ENCODE measurements at regions not wholly inside any gene's neighbourhood (a gene's known extent, or its start where the extent isn't known, plus 50 kb on each side); places are given as distances from the start of the nearest gene placed in this dataset.

DNA sequence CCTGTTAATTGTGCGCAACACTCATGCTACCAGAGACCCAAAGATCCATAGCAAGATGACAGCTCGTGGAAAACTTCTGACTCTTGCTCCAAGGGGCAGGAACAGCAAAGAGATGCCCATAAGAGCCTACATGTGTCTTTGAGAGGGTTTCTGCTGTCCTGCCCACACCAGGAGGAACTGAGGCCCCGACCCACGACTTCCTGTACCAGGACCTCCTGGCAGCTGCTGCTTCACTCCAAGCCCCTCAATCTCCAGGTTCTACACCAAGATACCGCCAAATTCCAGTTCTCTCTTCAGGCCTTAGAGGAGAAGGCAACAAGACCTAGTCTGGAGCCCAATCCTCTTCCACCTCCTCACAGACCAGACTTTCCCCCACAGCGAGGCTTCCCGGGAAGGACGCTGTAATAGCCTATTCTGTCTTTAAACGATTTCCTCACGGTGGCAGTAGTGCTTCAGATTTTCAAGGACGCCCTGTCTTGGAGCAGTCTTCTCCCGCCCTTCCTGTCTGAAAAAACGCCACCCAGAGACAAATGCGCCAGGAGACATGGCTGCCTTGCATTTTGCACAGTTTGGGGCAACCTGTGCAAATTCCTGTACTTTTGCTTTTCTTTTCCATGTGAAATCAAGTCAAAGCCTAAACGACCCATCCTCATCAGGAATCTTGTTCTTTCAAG, 230.2 kb upstream of the STK26 start:
- DNase-seq (ENCODE audit: low read depth, low spot score): peak; percentile 95

DNA sequence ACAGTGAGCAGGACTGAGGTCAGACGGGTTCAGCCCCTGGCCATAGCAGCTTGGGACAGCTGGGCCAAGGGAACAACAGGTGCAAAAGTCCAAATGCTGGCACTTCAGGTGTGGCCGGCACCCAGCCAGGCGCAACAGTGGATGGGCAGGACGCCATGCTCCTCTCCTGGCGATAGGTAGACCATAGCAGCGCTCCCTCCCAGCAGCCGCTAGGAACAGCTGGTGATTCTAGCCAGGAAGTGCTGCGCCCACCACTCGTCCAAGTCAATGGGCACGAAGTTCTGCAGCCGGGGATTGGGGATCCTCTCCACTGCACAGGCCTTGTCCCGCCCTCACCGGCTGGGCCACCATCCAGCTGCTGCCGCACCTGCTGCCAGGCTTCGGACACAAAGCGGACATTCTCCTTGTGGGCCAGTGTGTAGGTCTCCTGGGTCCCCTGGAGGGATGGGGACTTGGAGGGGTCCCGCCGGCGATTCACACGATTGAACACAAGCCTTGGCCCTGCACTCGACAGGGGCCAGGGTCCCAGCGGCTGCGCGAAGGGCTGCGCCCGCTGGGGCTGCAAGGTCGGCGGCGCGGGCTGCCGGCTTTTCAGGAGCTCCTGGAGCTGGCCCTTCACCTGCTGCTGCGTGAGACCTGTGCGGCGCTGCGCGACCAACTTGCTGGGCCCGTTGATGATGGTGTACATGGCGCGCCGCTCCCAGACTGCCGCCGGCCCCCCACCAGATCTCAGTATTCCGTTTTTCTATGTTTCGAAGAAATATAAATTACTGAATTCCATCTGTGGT, 227.5 kb upstream of the STK26 start:
- in situ Hi-C loops (cut with HindIII; ENCODE audit: low pct_unique_long_range_greater_than_20kb, low sequenced_read_pairs): no loop called here
- no peak for DNase-seq (ENCODE audit: low read depth, low spot score)

More for the DNA sequence above, 230.2 kb upstream of the STK26 start:
- in situ Hi-C loops (cut with HindIII; ENCODE audit: low pct_unique_long_range_greater_than_20kb, low sequenced_read_pairs): no loop called here

DNA sequence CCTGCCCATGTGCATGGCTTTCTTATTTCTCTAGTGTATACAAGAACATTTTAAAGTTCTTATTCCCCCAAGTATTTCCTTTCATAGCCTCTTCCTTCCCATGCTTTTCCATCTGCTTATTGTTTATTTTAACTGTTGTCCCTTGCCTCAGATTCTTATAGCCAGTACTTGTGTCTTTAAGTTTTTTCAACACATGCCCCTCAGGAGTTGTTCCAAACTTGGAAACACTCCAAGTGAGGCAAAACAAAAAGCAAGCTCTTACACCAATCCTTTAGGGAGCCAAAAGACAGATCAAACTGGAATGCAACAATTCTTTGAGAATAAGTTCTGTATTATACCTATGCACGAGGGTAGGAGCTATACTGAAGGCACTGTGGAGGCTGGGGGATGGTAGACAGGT, 222.0 kb upstream of the STK26 start:
- no peak for DNase-seq (ENCODE audit: low read depth, low spot score)
- in situ Hi-C loops (cut with HindIII; ENCODE audit: low pct_unique_long_range_greater_than_20kb, low sequenced_read_pairs): no loop called here

DNA sequence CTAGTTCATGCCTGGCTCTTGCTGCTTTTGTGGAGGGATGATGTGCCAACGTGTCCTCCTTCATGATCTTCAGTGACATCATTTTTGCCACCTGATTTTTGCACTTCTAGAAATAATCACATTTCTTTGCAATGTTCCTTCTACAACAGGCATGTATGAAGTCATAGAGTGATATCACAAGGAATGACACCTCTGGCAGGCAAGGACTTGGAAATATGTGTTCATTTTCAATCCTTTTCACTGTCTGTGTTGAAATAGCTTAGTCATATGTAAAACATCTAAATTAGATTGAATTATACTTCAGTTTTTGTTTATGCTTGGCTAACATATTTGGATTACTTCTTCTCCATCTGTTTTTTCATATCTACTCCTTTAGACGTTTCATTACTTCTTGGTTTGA, 221.2 kb upstream of the STK26 start:
- DNase-seq (ENCODE audit: low read depth, low spot score): no peak
- in situ Hi-C loops (cut with HindIII; ENCODE audit: low pct_unique_long_range_greater_than_20kb, low sequenced_read_pairs): no loop called here

DNA sequence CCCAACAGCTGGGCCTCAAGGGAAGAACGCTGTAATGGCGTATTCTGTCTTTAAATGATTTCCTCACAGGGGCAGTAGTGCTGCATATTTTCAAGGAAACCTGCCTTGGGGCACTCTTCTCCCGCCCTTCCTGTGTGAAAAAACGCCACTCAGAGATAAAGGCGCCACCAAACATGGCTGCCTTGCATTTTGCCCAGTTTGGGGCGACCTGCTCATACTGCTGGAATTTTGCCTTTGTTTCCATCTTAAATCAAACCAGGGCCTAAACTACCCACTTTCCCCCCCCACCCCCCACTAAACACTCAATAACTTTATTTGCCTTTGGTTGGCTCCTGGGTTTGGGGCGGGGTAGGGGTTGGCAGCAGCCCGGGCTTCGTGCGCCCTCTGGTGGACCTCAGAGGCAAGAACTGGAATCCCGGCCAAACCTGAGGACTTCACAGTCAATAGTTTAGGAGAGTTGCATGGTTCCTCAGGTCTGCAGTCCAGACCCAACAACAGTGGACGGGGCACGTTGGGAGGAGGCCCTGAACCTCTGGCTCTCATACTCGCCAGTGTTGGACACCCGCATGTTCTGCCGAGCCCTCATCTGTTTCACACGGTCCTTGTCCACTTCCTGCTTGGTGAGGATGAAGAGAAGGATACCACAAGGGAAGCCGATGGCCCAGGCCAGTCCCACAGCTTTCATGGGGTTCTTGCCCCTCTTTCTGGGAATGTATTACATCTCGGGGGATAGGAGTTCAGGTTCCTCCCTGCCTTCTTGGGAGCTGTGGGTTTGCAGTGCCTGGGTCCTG, 220.1 kb upstream of the STK26 start:
- in situ Hi-C loops (cut with HindIII; ENCODE audit: low pct_unique_long_range_greater_than_20kb, low sequenced_read_pairs): no loop called here
- DNase-seq (ENCODE audit: low read depth, low spot score): peak; percentile 76

DNA sequence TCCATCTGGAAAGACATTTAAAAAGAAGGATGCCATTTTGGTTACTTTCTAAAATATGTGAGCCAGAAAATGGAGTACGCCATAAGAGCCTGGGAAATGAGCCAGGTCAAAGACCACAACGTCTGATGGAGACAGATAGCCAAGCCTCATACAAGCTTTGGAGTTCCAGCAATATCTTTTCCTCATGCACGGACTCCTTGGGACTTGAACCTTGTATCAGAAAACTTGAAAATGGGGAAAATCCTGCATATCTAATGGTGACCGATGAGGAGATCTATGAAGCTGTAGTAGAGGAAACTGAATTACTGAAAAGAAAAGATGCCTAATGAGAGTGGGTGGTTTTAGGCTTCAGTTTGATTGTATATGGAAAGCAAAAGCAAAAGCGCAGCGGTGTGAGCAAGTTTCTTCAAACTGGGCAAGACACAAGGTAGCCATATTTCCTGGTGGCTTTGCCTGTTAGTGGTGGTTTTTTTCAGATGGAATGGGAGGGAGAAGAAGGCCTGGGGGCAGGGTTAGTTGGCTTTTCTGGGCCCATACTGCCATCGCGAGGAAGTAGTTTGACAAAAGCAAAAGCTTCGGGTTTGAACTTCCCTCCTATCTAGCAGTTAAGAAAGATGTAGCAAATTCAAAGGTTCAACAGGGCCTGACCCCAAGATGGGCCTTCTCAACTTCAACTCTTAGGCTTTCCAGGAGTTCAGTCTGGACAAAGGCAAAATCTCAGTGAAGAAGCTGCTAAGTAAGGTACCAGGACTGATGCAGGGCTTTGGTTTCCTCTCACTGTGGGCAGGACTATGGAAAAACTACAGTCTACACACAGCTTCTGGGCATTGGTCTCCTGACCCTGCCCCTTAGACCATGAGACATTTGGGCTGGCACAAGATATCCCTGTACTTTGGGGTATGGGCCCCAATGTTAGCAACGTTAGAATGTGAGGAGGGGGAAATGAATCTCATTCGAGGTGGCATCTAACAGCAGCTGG, 210.0 kb upstream of the STK26 start:
- in situ Hi-C loops (cut with HindIII; ENCODE audit: low pct_unique_long_range_greater_than_20kb, low sequenced_read_pairs): no loop called here
- peak; percentile 89 for DNase-seq (ENCODE audit: low read depth, low spot score)

DNA sequence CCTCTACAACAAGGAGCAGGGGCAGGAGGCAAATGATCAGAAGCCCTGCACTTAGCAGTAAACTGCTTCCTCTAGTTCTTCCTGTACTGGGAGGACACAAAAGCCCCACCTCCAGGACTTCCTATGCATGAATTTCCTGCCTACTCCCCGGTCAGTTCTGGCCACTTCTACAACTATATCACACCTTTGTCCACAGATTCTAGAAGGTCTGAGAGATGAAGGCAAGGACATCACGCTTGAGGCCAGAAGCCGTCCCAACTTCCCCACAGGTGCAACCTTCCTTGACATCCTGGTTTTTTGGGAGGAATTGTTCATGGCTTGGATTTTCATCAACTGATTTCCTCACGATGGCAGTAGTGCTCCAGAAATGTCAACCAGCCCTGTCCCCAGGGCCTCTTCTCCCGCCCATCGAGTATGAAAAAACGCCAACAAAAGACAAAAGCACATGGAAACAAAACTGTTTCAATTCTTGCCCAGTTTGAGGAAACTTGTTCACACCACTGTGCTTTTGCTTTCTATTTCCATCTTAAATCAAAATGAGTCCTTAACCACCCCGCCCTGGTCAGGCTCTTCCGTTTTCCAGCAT, 206.5 kb upstream of the STK26 start:
- in situ Hi-C loops (cut with HindIII; ENCODE audit: low pct_unique_long_range_greater_than_20kb, low sequenced_read_pairs): no loop called here
- peak; percentile 81 for DNase-seq (ENCODE audit: low read depth, low spot score)

DNA sequence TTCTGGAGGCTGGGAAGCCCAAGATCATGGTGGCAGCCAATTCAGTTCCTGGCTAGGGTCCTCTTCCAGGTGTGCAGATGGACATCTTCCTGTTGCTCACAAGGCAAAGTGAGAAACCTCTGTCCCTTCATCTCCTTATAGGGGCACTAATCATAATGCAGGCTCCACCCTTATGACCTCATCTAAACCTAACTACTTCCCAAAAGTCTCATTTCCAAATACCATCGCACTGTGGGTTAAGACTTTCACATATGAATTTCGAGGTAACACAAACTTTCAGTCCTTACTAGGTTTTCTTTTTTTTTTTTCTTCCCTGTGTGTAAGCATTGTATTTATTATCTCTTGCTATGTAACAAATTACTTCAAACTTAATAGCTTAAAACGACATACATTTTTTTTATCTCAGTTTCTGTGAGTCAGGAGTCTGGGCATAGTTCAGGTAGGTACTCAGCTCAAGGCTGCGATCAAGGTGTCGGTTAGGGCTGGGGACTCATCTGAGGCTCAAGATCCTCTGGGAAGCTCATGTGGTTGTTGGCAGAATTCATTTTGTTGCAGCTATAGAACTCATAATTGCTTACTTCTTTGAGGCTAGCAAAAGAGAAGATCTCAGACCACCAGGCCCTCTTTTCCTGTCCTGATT, 204.7 kb upstream of the STK26 start:
- DNase-seq (ENCODE audit: low read depth, low spot score): no peak
- in situ Hi-C loops (cut with HindIII; ENCODE audit: low pct_unique_long_range_greater_than_20kb, low sequenced_read_pairs): no loop called here

DNA sequence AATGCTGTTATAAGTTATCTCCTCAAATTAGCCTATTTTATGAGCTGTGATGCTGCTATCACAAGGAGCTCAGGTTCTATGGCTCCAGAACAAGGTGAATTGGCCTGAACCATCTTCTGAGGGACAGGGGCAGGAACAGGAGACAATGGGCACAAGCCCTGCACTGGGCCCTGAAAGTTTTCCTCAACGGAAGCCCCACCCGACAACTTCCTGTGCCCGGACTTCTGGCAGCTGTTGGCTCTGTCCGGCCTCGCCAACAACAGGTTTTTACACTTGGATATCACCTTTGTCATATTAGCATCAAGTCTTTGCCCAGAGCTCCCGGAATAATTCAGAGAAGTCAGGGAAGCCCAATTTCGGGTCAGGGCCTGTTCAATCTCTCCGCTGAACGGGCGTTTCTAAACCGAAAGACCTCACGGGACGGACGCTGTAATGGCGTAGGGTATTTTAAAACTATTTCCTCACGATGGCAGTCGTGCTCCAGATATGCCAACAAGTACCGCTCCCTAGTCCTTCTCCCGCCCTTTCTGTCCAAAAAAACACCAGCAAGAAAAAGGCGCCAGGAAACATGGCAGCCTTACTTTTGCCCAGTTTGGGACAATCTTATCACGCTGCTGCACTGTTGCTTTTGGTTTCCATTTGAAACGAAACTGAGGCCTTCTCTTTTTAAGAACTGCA, 201.0 kb upstream of the STK26 start:
- in situ Hi-C loops (cut with HindIII; ENCODE audit: low pct_unique_long_range_greater_than_20kb, low sequenced_read_pairs): no loop called here
- no peak for DNase-seq (ENCODE audit: low read depth, low spot score)

DNA sequence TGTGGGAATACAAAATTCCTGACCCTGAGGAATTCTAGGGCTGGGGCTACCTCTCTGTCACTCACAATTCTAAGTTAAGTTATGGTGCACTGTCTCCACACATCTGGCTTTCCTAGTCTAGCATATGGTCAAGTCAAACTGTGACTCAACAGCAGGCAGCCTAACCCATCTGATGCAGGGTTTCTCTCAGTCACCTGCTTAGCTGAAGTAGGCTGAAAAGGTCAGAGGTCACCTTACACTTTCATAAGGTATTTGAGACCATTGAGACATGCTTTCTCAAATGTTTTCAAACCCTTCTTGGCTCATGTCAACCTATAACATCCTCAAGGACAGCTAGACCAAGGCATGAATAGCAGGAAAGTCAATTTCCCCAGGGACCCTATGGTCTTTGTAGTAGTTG, 196.5 kb upstream of the STK26 start:
- in situ Hi-C loops (cut with HindIII; ENCODE audit: low pct_unique_long_range_greater_than_20kb, low sequenced_read_pairs): no loop called here
- no peak for DNase-seq (ENCODE audit: low read depth, low spot score)

DNA sequence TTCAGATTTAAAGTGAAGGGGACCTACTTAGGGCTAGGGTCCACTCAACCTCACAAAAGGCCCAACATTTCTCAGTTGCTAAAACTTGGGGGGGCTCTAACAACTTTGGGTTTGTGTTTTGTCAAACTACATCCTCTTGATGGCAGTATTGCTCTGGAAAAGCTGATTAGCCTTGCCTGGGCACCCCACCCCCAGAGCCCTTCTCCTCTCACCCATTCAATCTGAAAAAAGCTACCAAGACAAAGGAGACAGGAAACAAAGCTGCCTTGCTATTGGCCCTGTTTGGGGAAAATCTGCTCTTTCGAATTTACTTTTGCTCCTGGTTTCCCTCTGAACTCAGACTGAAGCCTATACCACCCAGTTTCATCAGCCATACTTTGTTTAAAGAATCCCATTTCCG, 195.2 kb upstream of the STK26 start:
- in situ Hi-C loops (cut with HindIII; ENCODE audit: low pct_unique_long_range_greater_than_20kb, low sequenced_read_pairs): no loop called here
- DNase-seq (ENCODE audit: low read depth, low spot score): peak; percentile 78

DNA sequence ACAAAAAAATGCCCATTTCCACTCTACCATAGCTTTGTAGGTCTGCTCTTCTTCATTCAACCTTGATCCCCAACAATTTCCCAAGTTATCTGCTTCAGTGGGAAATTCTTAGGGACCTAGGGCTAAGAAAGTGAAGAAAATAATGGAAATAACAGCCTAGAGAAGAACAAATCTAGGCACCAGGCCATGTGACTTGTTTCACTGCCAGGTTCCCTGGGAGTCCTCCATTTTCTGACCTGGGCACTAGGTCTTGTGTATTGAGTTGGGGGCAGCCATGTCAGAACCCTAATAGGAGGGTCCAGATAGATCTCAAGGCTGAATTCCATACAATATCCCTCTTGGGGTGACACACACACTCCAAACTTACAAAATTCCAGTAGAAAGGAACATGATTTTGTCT, 194.6 kb upstream of the STK26 start:
- in situ Hi-C loops (cut with HindIII; ENCODE audit: low pct_unique_long_range_greater_than_20kb, low sequenced_read_pairs): no loop called here
- DNase-seq (ENCODE audit: low read depth, low spot score): peak; percentile 50

DNA sequence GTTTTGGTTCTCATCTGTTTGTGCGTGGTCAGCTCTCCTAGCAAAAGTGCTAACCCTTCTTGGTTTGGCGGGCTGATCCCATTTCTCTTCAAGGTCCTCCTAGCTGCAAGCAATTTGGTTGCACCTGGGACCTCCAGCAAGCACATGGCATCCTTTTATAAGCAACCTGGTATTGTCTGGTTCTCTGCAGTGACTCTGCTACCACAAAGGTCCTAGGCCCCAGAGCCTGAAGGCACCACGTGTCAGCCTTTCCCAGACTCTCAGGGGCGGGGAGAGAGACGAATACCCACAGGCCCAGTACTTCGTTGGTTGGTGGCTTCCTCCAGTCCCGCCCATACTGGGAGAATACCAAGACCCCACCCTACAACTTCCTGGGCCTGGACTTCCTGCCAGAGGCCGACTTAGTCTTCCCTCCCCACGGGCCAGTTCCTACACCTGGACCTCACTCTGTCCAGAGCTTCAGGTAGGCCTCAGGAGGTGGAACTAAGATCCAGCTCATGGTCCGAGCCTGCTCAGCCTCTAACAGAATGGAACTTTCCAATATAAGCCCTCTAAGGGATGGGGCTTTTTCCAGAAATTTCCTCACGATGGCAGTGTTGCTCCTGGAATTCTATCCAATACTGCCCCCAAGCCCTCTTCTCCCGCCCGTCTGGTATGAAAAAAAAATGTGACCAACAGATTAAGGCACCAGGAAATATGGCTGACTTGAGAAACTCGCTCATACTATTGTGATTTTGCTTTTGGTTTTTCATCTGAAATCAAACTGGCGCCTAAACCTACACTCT, 192.5 kb upstream of the STK26 start:
- DNase-seq (ENCODE audit: low read depth, low spot score): peak; percentile 94
- in situ Hi-C loops (cut with HindIII; ENCODE audit: low pct_unique_long_range_greater_than_20kb, low sequenced_read_pairs): no loop called here

DNA sequence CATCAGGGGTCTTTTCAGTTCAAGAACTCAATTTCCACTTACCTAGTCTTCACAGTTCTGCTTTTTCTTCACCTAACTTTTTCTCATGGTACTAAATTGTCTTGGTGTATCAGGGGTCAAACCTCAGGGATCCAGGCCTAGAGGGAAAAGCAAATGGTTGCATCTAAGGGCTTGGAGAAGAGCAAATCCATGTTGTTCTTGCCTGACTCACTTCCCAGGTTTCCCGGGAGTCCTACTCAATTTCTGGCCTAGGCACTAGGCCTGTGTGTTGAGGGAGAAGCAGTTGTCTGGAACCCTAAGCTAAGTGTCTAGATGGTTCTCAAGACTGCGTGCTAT, 191.9 kb upstream of the STK26 start:
- DNase-seq (ENCODE audit: low read depth, low spot score): no peak
- in situ Hi-C loops (cut with HindIII; ENCODE audit: low pct_unique_long_range_greater_than_20kb, low sequenced_read_pairs): no loop called here

DNA sequence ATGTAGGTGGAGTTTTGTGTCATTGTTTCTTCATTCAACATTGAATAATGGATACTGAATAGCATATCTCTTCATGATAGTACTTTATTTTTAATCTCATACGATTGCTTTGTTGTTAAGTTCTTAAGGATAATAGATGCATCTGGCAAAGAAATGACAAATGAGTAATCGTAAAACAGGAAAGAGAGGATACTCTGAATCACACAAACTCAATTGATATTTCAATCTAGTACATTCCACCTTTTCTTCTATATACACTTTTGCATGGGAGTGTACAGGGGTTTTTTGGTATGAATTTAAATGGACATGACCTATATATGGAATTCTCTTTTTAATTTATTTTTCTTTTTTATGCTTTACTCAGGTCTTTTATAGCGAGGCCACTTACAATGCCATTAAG, 186.9 kb upstream of the STK26 start:
- in situ Hi-C loops (cut with HindIII; ENCODE audit: low pct_unique_long_range_greater_than_20kb, low sequenced_read_pairs): no loop called here
- no peak for DNase-seq (ENCODE audit: low read depth, low spot score)

DNA sequence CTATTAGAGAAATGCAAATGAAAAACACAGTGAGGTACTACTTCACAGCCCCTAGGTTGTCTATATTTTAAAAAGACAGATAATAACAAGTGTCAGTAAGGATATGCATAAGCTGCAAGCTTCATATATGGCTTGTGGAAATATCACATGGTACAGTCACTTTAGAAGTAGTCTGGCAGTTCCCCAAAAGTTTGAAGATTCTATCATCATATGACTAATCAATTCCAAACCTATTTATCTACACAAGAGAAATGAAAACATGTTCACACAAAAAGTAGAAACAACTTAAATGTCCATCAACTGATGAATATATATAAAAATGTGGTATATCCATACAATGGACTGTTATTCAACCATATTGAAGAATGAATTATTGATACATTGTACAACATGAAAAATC, 185.8 kb upstream of the STK26 start:
- in situ Hi-C loops (cut with HindIII; ENCODE audit: low pct_unique_long_range_greater_than_20kb, low sequenced_read_pairs): no loop called here
- DNase-seq (ENCODE audit: low read depth, low spot score): no peak
